ENCODE measurements at regions not wholly inside any gene's neighbourhood (a gene's known extent, or its start where the extent isn't known, plus 50 kb on each side); places are given as distances from the start of the nearest gene placed in this dataset.

DNA sequence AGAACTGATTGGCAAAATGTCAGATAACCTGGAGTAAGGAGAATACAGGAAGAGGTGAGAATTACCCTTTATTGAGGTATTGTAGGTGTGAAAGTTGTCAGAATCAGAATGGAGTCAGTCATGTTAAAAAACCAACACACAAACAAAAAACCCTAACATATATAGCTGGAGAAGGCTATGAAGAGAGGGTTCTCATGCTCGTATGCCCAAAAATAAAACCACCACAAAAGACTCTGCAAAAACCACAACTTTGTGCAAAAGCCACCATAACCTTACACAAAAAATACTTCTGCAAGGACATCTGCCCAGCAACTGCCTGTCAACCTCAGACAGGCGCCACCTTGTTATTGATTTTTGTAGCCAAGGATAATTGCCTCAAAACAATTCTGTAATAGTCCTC lies 136.0 kb downstream of the CD47 start:
- H3K27ac ChIP-seq (ENCODE audit: control insufficient read depth, insufficient read depth, low read length), result no peak overlapping the region
- DNase-seq (ENCODE audit: low read depth, low spot score) (no peak), FAIRE-seq (no peak)
- no peaks in the 10 kb centered on the region for H3K4me1 ChIP-seq (ENCODE audit: control insufficient read depth, extremely low read depth, insufficient read depth, low read length)
- H3K9ac ChIP-seq (ENCODE audit: control insufficient read depth, extremely low read depth, insufficient read depth, low read length), result no peak overlapping the region
- H3K4me2 ChIP-seq (ENCODE audit: control insufficient read depth, extremely low read depth, insufficient read depth, low read depth, low read length), result no peak overlapping the region
- TF ChIP-seq, protein P1, sequence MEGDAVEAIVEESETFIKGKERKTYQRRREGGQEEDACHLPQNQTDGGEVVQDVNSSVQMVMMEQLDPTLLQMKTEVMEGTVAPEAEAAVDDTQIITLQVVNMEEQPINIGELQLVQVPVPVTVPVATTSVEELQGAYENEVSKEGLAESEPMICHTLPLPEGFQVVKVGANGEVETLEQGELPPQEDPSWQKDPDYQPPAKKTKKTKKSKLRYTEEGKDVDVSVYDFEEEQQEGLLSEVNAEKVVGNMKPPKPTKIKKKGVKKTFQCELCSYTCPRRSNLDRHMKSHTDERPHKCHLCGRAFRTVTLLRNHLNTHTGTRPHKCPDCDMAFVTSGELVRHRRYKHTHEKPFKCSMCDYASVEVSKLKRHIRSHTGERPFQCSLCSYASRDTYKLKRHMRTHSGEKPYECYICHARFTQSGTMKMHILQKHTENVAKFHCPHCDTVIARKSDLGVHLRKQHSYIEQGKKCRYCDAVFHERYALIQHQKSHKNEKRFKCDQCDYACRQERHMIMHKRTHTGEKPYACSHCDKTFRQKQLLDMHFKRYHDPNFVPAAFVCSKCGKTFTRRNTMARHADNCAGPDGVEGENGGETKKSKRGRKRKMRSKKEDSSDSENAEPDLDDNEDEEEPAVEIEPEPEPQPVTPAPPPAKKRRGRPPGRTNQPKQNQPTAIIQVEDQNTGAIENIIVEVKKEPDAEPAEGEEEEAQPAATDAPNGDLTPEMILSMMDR (optimal IDR thresholded peaks at IDR 0.05 in 1 of 3, IDR thresholded peaks at IDR 0.05 in 1 of 3, conservative IDR thresholded peaks at IDR 0.05 in 1 of 3; ENCODE audit: extremely low read depth in 1 of 3, insufficient read depth in 2 of 3, low read length in 3 of 3), result no peak
- no peaks in the 10 kb centered on the region for H3K36me3 ChIP-seq (ENCODE audit: control insufficient read depth in 2 of 2, extremely low read depth in 1 of 2, insufficient read depth in 2 of 2, low read length in 2 of 2)
- no peak overlapping the region for H2AFZ ChIP-seq (ENCODE audit: control insufficient read depth, low read length)
- H3K9me1 ChIP-seq (ENCODE audit: control insufficient read depth, extremely low read depth, insufficient read depth, low read length), result no peaks in the 10 kb centered on the region
- H4K20me1 ChIP-seq (ENCODE audit: control insufficient read depth, extremely low read depth, insufficient read depth, low read length), result no peaks in the 10 kb centered on the region
- H3K9me3 ChIP-seq (ENCODE audit: control insufficient read depth, low read depth, low read length), result no peaks in the 10 kb centered on the region
- H3K27me3 ChIP-seq (ENCODE audit: control insufficient read depth, extremely low read depth, insufficient read depth, low read length), result peaks cover 9% of the 10 kb centered on the region
- H3K4me3 ChIP-seq (ENCODE audit: control insufficient read depth in 2 of 3, extremely low read depth in 1 of 3, insufficient read depth in 2 of 3, low read depth in 1 of 3, low read length in 3 of 3), result no peak overlapping the region
- dilution Hi-C loops (cut with MboI; ENCODE audit: extremely low pct_ligation_motif_present, low sequenced_read_pairs), result no loop called here
- no peaks in the 10 kb centered on the region for H3K79me2 ChIP-seq (ENCODE audit: control insufficient read depth, insufficient read depth, low read length)

- DNase-seq (ENCODE audit: low read depth, low spot score) (no peak), FAIRE-seq (no peak)
- H3K79me2 ChIP-seq (ENCODE audit: control insufficient read depth, insufficient read depth, low read length), result no peaks in the 10 kb centered on the region
- TF ChIP-seq EZH2 (IDR thresholded peaks at IDR 0.05; ENCODE audit: low read length), result no peak
- TF ChIP-seq, protein P1 (optimal IDR thresholded peaks at IDR 0.05 in 1 of 3, IDR thresholded peaks at IDR 0.05 in 1 of 3, conservative IDR thresholded peaks at IDR 0.05 in 1 of 3; ENCODE audit: extremely low read depth in 1 of 3, insufficient read depth in 2 of 3, low read length in 3 of 3), result no peak
- no peak overlapping the region for H3K4me3 ChIP-seq (ENCODE audit: control insufficient read depth in 2 of 3, extremely low read depth in 1 of 3, insufficient read depth in 2 of 3, low read depth in 1 of 3, low read length in 3 of 3)
- peaks cover 9% of the 10 kb centered on the region for H3K27me3 ChIP-seq (ENCODE audit: control insufficient read depth, extremely low read depth, insufficient read depth, low read length)
- H3K9me3 ChIP-seq (ENCODE audit: control insufficient read depth, low read depth, low read length), result no peaks in the 10 kb centered on the region
- no peak overlapping the region for H2AFZ ChIP-seq (ENCODE audit: control insufficient read depth, low read length)
- no peak overlapping the region for H3K27ac ChIP-seq (ENCODE audit: control insufficient read depth, insufficient read depth, low read length)
- no peak overlapping the region for H3K4me2 ChIP-seq (ENCODE audit: control insufficient read depth, extremely low read depth, insufficient read depth, low read depth, low read length)
- H3K9me1 ChIP-seq (ENCODE audit: control insufficient read depth, extremely low read depth, insufficient read depth, low read length), result no peaks in the 10 kb centered on the region
- H3K36me3 ChIP-seq (ENCODE audit: control insufficient read depth in 2 of 2, extremely low read depth in 1 of 2, insufficient read depth in 2 of 2, low read length in 2 of 2), result no peaks in the 10 kb centered on the region
- H3K9ac ChIP-seq (ENCODE audit: control insufficient read depth, extremely low read depth, insufficient read depth, low read length), result no peak overlapping the region
- dilution Hi-C loops (cut with MboI; ENCODE audit: extremely low pct_ligation_motif_present, low sequenced_read_pairs), result no loop called here
- no peaks in the 10 kb centered on the region for H3K4me1 ChIP-seq (ENCODE audit: control insufficient read depth, extremely low read depth, insufficient read depth, low read length)
- H4K20me1 ChIP-seq (ENCODE audit: control insufficient read depth, extremely low read depth, insufficient read depth, low read length), result no peaks in the 10 kb centered on the region
These were observed 137.1 kb downstream of the CD47 start for GRCh38 chr3:107953722-107954121.

Measured in keratinocyte (primary cell).